T-helper 2 cell treated with Interferon-gamma antibody and Interleukin-4, amounts not matched to agents 100 ng/mL and 5 ng/mL, for 36 hours (primary cell): ENCODE measurements at regions not wholly inside any gene's neighbourhood (a gene's known extent, or its start where the extent isn't known, plus 50 kb on each side); places are given as distances from the start of the nearest gene placed in this dataset.

Experiments used
- intact Hi-C: fragments of 100-400 bp; cut with micrococcal nuclease; formaldehyde crosslinking; loops from one replicate; pipeline ENCODE4 v1.15.1; 2023

GRCh38 chr12:116654226-116654743 lies 83.6 kb downstream of the SPRING1 start:
- intact Hi-C loops = no loop called here

GRCh38 chr12:116651089-116651488 lies 86.8 kb downstream of the SPRING1 start:
- intact Hi-C loops = no loop called here

- intact Hi-C loops = no loop called here
Measured at GRCh38 chr12:116650585-116651087, 87.2 kb downstream of the SPRING1 start.

GRCh38 chr12:116650062-116650461 lies 87.8 kb downstream of the SPRING1 start:
- intact Hi-C loops = no loop called here

GRCh38 chr12:116647813-116648212 lies 88.6 kb downstream of the MAP1LC3B2 start:
- intact Hi-C loops = no loop called here

GRCh38 chr12:116646901-116647300 lies 87.7 kb downstream of the MAP1LC3B2 start:
- intact Hi-C loops = no loop called here

GRCh38 chr12:116644806-116645205 lies 85.6 kb downstream of the MAP1LC3B2 start:
- intact Hi-C loops = no loop called here

- intact Hi-C loops = no loop called here
Measured at GRCh38 chr12:116642683-116643082, 83.5 kb downstream of the MAP1LC3B2 start.

- intact Hi-C loops = no loop called here
Measured at GRCh38 chr12:116642106-116642505, 82.9 kb downstream of the MAP1LC3B2 start.

GRCh38 chr12:116640281-116640680 lies 81.1 kb downstream of the MAP1LC3B2 start:
- intact Hi-C loops = no loop called here

GRCh38 chr12:116639765-116640164 lies 80.6 kb downstream of the MAP1LC3B2 start:
- intact Hi-C loops = no loop called here

- intact Hi-C loops = no loop called here
Measured at GRCh38 chr12:116638376-116638775, 79.2 kb downstream of the MAP1LC3B2 start.

GRCh38 chr12:116637589-116638150 lies 78.5 kb downstream of the MAP1LC3B2 start:
- intact Hi-C loops = no loop called here

- intact Hi-C loops = no loop called here
Measured at GRCh38 chr12:116636608-116637519, 77.7 kb downstream of the MAP1LC3B2 start.

- intact Hi-C loops = no loop called here
Measured at GRCh38 chr12:116635487-116635886, 76.3 kb downstream of the MAP1LC3B2 start.

- intact Hi-C loops = no loop called here
Measured at GRCh38 chr12:116633476-116633875, 74.3 kb downstream of the MAP1LC3B2 start.

- intact Hi-C loops = no loop called here
Measured at GRCh38 chr12:116631619-116632018, 72.4 kb downstream of the MAP1LC3B2 start.

- intact Hi-C loops = no loop called here
Measured at GRCh38 chr12:116630762-116631161, 71.6 kb downstream of the MAP1LC3B2 start.

- intact Hi-C loops = no loop called here
Measured at GRCh38 chr12:116629480-116629879, 70.3 kb downstream of the MAP1LC3B2 start.

GRCh38 chr12:116628989-116629388 lies 69.8 kb downstream of the MAP1LC3B2 start:
- intact Hi-C loops = no loop called here

GRCh38 chr12:116628450-116628793 lies 69.2 kb downstream of the MAP1LC3B2 start:
- intact Hi-C loops = no loop called here
